Stimulated activated effector memory CD8-positive, alpha-beta T cell treated with anti-CD3 and anti-CD28 coated beads, Interleukin-12 subunit alpha, Interleukin-12 subunit beta, amount 100 ng/mL, for 72 hours (primary cell): ENCODE measurements at regions not wholly inside any gene's neighbourhood (a gene's known extent, or its start where the extent isn't known, plus 50 kb on each side); places are given as distances from the start of the nearest gene placed in this dataset.

ENCODE experiments used
- ATAC-seq: fragments of 150-1000 bp; cut with Tn5 transposase; 2 replicates; pipeline ENCODE4 v1.10.0; 2021
- DNase-seq, 2 donors: peaks; one replicate each; pipeline ENCODE4 v3.0.0; 2021 to 2022; ENCODE audit warnings: low spot score in 2 of 2
- H3K27ac Mint-ChIP-seq: one replicate; pipeline ENCODE4 v1.8.0; 2022; ENCODE audit warnings: mild to moderate bottlenecking, mixed read lengths
- H3K36me3 Mint-ChIP-seq: one replicate; pipeline ENCODE4 v1.8.0; 2022; ENCODE audit warnings: mild to moderate bottlenecking, mixed read lengths
- H3K4me1 Mint-ChIP-seq: one replicate; pipeline ENCODE4 v1.8.0; 2022; ENCODE audit warnings: mixed read lengths
- H3K4me3 Mint-ChIP-seq: one replicate; pipeline ENCODE4 v1.8.0; 2022; ENCODE audit warnings: mild to moderate bottlenecking, mixed read lengths
- H3K9me3 Mint-ChIP-seq: one replicate; pipeline ENCODE4 v1.8.0; 2022; ENCODE audit warnings: mixed read lengths

DNA sequence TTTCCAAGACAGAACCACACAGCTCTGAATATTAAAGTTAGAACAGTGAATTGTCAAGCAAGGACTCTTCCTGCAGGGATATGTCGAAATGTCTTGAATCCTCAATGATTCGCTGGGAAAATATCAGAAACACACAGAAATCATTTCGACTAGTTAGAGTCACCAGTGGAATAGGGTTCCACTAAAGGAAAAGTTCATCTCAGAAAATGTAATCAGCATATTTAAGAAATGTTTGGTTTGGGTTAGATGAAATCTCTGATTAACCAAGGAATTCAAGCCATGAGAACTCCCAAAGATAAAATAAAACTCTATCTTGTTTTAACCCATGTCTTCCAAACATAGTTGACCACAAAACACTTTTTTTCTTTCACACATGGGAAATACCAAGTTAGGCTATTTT is 621.0 kb upstream of the NRSN1 start:
- Mint-ChIP-seq H3K9me3 (peaks cover 9% of the 10 kb centered on the region), H3K4me1 (no peaks in the 10 kb centered on the region), H3K4me3 (no peak overlapping the region), H3K36me3 (no peaks in the 10 kb centered on the region), H3K27ac (no peak overlapping the region)
- ATAC-seq (no peak), DNase-seq (no peak)

DNA sequence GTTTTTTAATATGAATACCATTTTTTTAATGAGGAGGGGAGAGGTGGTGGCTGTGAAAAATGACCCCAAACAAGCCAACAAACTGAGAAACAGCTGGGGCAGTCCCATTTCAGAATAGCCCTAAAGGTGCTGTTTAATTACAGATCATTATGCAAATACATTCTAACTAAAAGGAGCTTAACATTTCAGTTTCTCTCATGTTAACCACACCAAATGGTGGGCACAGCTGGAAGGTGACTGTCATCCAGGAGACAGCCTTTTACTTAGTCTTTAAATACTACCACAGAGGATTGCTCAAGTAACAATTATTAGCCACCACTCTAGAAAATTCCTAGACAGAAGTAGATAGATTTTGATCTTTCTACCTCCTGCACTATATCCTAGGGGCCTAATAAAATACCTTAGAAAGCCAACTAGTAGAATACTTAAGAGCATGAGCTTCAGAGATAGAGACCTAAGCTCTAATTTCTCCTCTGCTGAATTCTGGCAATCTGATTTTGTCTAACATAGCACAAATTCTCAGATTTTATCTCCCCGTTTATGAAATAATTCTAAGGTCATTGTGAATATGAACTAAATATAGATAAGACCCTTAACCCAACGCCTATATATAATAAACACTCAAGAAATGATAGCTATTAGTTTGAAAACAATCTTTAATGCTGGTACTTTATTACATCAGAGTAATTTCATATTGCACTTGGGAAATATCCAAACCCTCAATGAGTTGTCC is 615.1 kb upstream of the NRSN1 start:
- no peaks in the 10 kb centered on the region for H3K36me3 Mint-ChIP-seq
- H3K4me3 Mint-ChIP-seq: no peak overlapping the region
- no peak for DNase-seq

DNA sequence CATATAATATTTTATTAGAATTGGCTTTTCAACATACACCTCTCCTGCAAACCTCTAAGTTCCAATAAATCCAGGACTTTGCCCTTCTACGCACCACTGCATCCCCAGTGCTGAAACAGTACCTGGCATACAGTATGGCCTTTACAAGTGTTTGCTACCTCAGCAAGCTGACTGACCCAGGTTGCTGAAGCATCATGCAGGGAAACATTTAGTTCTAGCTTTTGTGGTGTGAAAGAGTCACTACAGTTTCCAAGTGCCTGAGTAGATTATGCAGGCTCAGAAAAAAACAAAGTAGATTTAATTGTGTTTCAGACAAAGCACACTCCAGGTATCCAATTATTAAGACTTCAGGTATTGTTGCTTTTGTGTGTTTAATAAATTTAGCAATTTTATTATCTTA is 614.2 kb upstream of the NRSN1 start:
- H3K27ac Mint-ChIP-seq: no peak overlapping the region

More for the DNA sequence above, 615.1 kb upstream of the NRSN1 start:
- H3K9me3 Mint-ChIP-seq: peaks cover 9% of the 10 kb centered on the region
- no peak for ATAC-seq
- H3K27ac Mint-ChIP-seq: no peak overlapping the region
- no peaks in the 10 kb centered on the region for H3K4me1 Mint-ChIP-seq

DNA sequence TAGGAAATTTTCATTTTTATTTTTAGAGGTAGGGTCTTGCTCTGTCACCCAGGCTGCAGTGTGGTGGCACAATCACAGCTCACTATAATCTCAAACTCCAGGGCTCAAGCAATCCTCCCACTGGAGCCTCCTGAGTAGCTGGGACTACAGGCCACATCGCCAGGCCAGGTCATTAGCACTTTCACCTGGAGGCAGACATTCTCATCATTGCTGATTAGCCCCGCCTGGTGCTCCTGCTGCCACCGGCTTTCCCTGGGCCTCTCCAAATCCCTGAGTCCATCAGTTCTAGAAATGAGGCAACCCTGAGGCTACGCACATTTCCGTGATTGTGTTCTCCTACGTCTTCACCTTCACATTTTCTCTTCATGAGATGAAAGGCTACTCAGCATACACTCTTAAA is 607.7 kb upstream of the NRSN1 start:
- no peak for DNase-seq
- ATAC-seq: no peak
- H3K27ac Mint-ChIP-seq: no peak overlapping the region
- H3K36me3 Mint-ChIP-seq: no peaks in the 10 kb centered on the region
- no peaks in the 10 kb centered on the region for H3K4me1 Mint-ChIP-seq
- no peak overlapping the region for H3K4me3 Mint-ChIP-seq
- H3K9me3 Mint-ChIP-seq: peaks cover 8% of the 10 kb centered on the region

More for the DNA sequence above, 614.2 kb upstream of the NRSN1 start:
- H3K4me1 Mint-ChIP-seq: no peaks in the 10 kb centered on the region
- H3K9me3 Mint-ChIP-seq: peaks cover 13% of the 10 kb centered on the region
- DNase-seq (no peak), ATAC-seq (no peak)
- H3K4me3 Mint-ChIP-seq: no peak overlapping the region
- no peaks in the 10 kb centered on the region for H3K36me3 Mint-ChIP-seq

DNA sequence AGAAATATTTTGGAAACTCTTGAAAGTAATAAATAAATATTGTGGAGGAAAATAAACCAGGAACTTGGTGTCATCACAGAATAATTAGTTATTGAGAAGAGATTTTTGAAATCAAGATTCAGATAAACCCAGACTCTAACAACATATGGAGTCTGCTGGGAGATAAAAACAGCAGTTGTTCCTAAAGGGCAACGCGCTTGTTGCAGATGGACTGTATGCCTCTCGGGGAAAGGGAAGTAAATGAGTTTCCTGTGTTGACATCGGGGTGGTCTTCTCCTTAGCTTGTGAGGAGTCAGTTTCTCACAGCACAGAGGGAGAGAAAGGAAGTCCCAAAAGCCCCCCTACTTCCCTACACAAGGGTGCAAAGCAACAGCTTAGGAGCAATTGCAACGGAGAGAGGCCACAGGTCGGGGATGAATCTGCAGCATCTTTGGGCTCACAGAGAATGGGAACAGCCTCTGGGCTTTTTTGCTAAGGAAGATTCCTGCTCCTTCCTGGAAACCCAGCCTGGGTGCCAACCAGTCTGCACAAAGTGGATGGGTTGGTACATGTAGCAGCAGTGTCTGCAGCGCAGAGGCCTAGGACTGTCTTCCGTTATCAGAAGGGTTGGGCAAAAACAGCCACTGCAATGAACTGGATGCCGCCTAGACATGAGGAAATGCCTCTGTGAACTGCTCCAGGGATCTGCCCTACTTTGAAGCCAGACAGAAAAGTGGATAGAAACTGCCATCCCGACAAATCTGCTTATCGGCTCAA is 603.0 kb upstream of the NRSN1 start:
- ATAC-seq (no peak), DNase-seq (no peak)
- no peaks in the 10 kb centered on the region for H3K4me1 Mint-ChIP-seq
- H3K9me3 Mint-ChIP-seq: peaks cover 7% of the 10 kb centered on the region
- no peaks in the 10 kb centered on the region for H3K36me3 Mint-ChIP-seq
- no peak overlapping the region for H3K4me3 Mint-ChIP-seq
- H3K27ac Mint-ChIP-seq: no peak overlapping the region

DNA sequence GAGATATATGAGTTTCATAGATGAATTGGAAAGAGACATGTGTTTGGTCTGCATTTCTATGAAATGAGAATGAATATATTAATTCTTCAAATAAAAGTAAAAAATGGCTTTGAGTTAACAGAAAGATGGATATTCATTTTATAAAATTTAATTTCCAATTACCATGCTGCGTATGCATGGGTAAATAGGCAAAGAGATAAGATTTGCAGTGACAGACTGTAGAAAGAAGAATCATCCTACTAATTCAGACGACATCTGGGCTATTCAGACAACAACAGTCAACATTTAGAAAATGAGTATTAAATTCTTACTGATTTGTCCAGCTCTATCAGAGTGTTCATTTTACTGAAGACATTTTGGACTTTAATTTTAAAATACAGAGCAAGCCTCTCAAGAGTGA is 602.2 kb upstream of the NRSN1 start:
- Mint-ChIP-seq H3K27ac (no peak overlapping the region), H3K9me3 (peaks cover 7% of the 10 kb centered on the region), H3K36me3 (no peaks in the 10 kb centered on the region), H3K4me3 (no peak overlapping the region), H3K4me1 (no peaks in the 10 kb centered on the region)
- DNase-seq (no peak), ATAC-seq (no peak)

DNA sequence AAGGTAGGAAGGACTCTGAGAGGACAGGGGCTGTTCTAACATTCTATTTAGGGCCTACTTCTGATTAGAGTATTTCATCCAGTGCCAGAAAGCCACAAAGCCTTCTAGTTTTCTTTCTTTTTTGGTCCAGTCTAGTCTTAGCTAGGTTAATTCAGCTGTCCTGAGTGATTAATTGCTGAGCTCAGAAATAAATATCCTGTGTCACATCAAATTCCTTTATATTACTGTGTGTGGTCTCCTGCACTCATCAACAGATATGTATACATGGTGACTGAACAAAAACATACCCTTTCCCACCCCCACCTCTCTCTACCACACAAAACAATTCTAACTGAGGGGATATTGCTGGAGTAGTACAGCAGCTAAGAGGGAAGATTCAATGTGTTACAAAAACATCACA is 601.5 kb upstream of the NRSN1 start:
- no peak for ATAC-seq
- no peaks in the 10 kb centered on the region for H3K4me1 Mint-ChIP-seq
- DNase-seq: no peak
- no peaks in the 10 kb centered on the region for H3K36me3 Mint-ChIP-seq
- peaks cover 7% of the 10 kb centered on the region for H3K9me3 Mint-ChIP-seq
- H3K4me3 Mint-ChIP-seq: no peak overlapping the region
- H3K27ac Mint-ChIP-seq: no peak overlapping the region

DNA sequence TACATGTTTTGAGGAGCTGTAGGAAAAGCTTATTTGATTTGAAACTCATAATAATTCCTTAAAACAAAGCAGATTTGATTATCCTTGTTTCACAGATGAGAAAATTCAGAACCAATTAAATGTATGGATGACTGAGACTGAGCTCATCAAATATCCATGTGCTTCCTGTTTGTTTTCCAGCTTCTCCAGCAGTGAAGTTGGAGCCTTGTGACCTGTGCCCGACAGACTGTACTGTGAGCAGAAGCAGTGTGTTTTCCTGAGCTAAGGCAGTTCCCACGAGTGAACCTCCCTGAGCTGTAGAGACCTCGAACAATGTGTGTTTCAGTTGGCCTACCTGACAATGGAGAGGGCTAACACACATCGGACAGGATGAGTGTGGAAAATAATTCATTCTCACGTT is 599.5 kb upstream of the NRSN1 start:
- no peaks in the 10 kb centered on the region for H3K36me3 Mint-ChIP-seq
- no peak for DNase-seq

DNA sequence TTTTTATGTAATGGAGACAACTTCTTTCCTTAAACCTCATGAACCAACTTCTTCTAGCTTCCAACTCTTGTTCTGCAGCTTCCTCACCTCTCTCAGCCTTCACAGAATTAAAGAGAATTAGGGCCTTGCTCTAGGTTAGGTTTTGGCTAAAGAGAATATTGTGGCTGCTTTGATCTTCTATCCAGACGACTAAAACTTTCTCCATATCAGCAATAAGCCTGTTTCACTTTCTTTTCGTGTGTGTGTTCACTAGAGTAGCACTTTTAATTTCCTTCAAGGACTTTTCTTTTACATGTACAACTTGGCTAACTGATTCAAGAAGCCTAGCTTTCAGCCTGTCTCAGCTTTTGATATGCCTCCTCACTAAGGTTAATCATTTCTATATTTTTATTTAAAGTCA is 596.1 kb upstream of the NRSN1 start:
- Mint-ChIP-seq H3K4me1 (no peaks in the 10 kb centered on the region), H3K36me3 (no peaks in the 10 kb centered on the region), H3K27ac (no peak overlapping the region), H3K4me3 (no peak overlapping the region), H3K9me3 (peaks cover 10% of the 10 kb centered on the region)
- no peak for DNase-seq
- no peak for ATAC-seq

More for the DNA sequence above, 599.5 kb upstream of the NRSN1 start:
- no peak for ATAC-seq
- Mint-ChIP-seq H3K4me1 (no peaks in the 10 kb centered on the region), H3K4me3 (no peak overlapping the region), H3K27ac (no peak overlapping the region), H3K9me3 (peaks cover 7% of the 10 kb centered on the region)

DNA sequence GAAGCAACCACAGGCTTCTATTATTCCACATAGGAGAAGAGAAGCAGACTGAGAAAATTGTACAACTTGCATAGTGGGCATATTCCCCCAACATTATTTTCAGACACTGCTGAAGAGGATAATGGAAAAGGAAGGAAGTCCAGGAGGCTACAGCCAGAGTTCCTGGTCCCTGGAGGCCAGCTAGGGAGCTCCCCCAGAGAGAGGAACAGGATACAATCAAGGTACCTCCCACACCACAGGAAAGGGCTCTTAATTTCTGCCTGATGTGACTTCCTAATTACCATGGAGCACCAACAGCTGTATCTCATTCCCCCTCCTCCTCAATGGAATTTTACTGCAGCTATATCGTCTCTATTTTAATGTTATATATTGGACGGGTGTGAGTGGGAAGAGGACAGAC is 594.3 kb upstream of the NRSN1 start:
- Mint-ChIP-seq H3K27ac (no peak overlapping the region), H3K36me3 (no peaks in the 10 kb centered on the region), H3K9me3 (peaks cover 10% of the 10 kb centered on the region), H3K4me1 (no peaks in the 10 kb centered on the region), H3K4me3 (no peak overlapping the region)
- ATAC-seq (no peak), DNase-seq (no peak)

DNA sequence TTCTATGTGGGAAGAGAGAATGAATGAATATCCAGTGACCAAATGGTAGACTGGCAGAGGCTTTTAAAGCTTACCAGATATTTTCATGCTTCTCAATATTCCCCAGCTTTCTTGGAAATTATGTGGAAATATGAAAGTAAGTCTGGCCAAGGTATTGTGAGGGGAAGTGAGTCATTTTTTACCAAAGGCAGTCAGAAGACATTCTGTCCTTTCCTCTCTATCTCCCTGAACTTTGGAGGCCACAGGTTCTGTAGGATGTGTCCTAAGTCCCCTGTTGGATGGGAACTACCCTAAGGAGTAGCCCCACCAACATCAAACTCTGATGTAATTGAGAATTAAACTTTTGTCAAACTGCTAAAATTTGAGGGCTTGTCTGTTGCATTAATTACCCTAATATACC is 593.8 kb upstream of the NRSN1 start:
- ATAC-seq (no peak), DNase-seq (no peak)
- H3K4me1 Mint-ChIP-seq: no peaks in the 10 kb centered on the region
- no peak overlapping the region for H3K4me3 Mint-ChIP-seq
- H3K27ac Mint-ChIP-seq: no peak overlapping the region
- peaks cover 6% of the 10 kb centered on the region for H3K9me3 Mint-ChIP-seq
- H3K36me3 Mint-ChIP-seq: no peaks in the 10 kb centered on the region

DNA sequence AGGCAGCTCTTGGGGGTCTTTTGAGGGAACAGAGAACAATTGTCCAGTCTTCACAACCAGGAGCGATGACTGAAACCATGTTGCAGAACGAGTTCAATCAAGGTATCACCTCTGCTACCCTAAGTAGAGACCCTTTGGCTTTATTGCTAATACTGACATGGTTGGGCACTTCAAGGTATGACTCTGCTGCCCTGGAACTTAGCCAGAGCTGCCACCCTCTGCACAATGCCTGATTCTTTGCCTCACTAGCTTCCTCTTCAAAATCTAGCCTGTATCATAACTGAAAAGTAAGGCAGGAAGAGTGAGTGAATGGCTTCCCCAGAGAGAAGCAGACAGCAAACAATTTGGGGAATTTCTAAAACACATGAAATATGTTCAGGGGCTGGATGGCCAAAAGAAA is 592.7 kb upstream of the NRSN1 start:
- ATAC-seq (no peak), DNase-seq (no peak)
- no peak overlapping the region for H3K4me3 Mint-ChIP-seq
- H3K27ac Mint-ChIP-seq: no peak overlapping the region
- H3K4me1 Mint-ChIP-seq: no peaks in the 10 kb centered on the region
- peaks cover 6% of the 10 kb centered on the region for H3K9me3 Mint-ChIP-seq
- H3K36me3 Mint-ChIP-seq: no peaks in the 10 kb centered on the region

DNA sequence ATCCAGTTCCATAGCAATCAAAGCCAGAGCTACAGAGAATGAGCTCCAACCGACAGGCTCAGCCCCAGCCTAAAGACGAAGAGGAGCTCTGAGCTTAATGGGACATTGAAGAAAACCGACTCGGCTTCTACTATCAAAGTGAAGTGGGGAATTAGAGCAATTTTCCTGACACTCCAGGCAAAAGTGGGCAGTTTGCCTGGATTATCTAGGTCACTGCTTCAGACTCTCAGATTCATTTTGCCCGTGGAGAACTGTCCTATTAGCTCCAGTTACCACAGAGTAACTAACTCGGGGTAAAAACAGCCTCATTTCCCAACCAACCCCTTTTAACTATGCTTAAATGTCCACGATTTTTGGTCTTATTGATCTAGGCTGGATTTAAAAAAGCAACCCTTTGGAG is 592.1 kb upstream of the NRSN1 start:
- no peak overlapping the region for H3K27ac Mint-ChIP-seq
- DNase-seq (no peak), ATAC-seq (no peak)
- H3K4me3 Mint-ChIP-seq: no peak overlapping the region
- no peaks in the 10 kb centered on the region for H3K4me1 Mint-ChIP-seq
- H3K9me3 Mint-ChIP-seq: peaks cover 6% of the 10 kb centered on the region
- H3K36me3 Mint-ChIP-seq: no peaks in the 10 kb centered on the region

DNA sequence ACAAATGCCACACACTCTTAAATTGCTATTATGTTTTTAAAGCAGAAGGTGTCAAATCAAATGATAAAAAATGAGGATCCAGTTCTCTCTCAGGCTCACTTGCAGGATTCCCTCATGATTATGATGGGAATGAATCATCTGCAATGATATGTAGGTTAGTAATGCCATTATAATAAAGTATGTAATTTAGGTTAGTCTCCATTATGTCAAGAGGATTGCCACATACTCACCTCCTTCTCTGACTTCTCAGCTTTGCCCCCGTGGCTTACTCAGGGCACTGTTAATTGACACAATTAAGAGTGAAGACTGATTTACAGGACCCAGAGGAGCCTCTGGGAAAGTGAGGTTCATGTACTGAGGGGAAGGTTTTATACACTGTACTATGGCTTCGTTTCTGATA is 591.7 kb upstream of the NRSN1 start:
- Mint-ChIP-seq H3K4me1 (no peaks in the 10 kb centered on the region), H3K4me3 (no peak overlapping the region), H3K27ac (no peak overlapping the region), H3K36me3 (no peaks in the 10 kb centered on the region), H3K9me3 (peaks cover 6% of the 10 kb centered on the region)
- no peak for DNase-seq
- ATAC-seq: no peak

DNA sequence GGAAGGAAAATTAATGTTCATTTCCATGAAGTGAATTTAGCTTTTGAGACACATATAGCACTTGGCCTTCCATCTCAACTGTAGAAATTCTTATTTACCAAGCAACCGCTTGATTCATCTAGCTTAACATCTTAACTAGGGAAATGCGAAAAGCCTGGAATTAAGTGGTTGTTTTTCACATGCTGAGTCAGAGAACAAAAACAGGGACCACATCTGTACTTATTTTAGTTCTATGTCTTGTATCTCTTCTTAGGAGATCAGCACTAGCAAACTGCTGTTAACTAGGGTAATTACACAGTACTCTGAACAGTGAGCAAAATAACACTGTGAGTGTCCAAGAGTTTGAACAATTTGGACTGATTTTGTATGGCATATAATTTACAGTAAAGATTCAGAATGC is 590.9 kb upstream of the NRSN1 start:
- ATAC-seq (no peak), DNase-seq (no peak)
- H3K4me3 Mint-ChIP-seq: no peak overlapping the region
- H3K4me1 Mint-ChIP-seq: no peaks in the 10 kb centered on the region
- H3K9me3 Mint-ChIP-seq: peaks cover 3% of the 10 kb centered on the region
- no peaks in the 10 kb centered on the region for H3K36me3 Mint-ChIP-seq
- no peak overlapping the region for H3K27ac Mint-ChIP-seq

DNA sequence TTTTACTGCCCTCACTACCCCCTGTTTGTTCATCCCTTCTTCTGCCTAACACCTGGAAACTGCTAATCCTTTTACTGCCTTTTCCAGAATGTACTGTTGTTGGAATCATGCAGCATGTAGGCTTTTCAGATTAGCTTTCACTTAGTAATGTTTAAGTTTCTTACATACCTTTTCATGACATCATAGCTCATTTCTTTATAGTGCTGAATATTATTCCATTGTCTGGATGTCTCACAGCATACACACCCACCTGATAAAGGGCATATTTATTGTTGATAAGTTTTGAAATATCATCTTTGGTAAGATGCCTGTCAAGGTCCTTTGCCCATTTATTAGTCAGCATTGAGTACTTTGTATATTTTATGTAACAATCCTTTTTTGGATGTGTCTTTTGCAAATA is 588.2 kb upstream of the NRSN1 start:
- H3K36me3 Mint-ChIP-seq: no peaks in the 10 kb centered on the region
- no peak overlapping the region for H3K27ac Mint-ChIP-seq
- H3K9me3 Mint-ChIP-seq: peaks cover 4% of the 10 kb centered on the region
- no peak for DNase-seq
- no peaks in the 10 kb centered on the region for H3K4me1 Mint-ChIP-seq
- ATAC-seq: no peak
- no peak overlapping the region for H3K4me3 Mint-ChIP-seq
